Thoracic aorta (tissue), 2 donors: ENCODE measurements at regions not wholly inside any gene's neighbourhood (a gene's known extent, or its start where the extent isn't known, plus 50 kb on each side); places are given as distances from the start of the nearest gene placed in this dataset.

Experiments
- ATAC-seq: fragments of 150-250 bp; one replicate; pipeline ENCODE4 v1.8.0; 2017; ENCODE audit warnings: low read depth; ENCODE audit not compliant: insufficient number of reproducible peaks, low FRiP score
- DNase-seq: peaks from one replicate; pipeline ENCODE4 v3.0.0-alpha.2; 2020; ENCODE audit warnings: low spot score
- H3K27ac ChIP-seq, 2 donors: fragments of 200-600 bp; sonication (generic); 1 replicate in 1 of 2; 2 replicates in 1 of 2; pipeline ENCODE4 v1.5.1; 2016; ENCODE audit warnings: mild to moderate bottlenecking in 2 of 2, moderate library complexity in 2 of 2
- H3K27me3 ChIP-seq: fragments of 200-600 bp; sonication (generic); replicated peaks from 2 replicates; pipeline ENCODE4 v1.6.0; 2016; ENCODE audit warnings: mild to moderate bottlenecking; ENCODE audit not compliant: insufficient read depth
- H3K36me3 ChIP-seq: fragments of 200-600 bp; sonication (generic); one replicate; pipeline ENCODE4 v1.5.1; 2016
- H3K4me1 ChIP-seq, 2 donors: fragments of 200-600 bp; sonication (generic); 1 replicate in 1 of 2; 2 replicates in 1 of 2; pipeline versions ENCODE4 v1.5.1 to v1.6.0; 2016; ENCODE audit warnings: low read depth in 2 of 2, mild to moderate bottlenecking in 1 of 2; ENCODE audit not compliant: control insufficient read depth in 1 of 2
- H3K4me3 ChIP-seq: fragments of 200-600 bp; sonication (generic); 2 replicates; pipeline ENCODE4 v1.5.1; 2016; ENCODE audit warnings: mild to moderate bottlenecking
- H3K9me3 ChIP-seq: fragments of 200-600 bp; sonication (generic); 2 replicates; pipeline ENCODE4 v1.5.1; 2016
- TF ChIP-seq, protein P1 (sequence below): fragments of 200-600 bp; sonication (generic); IDR thresholded peaks from one replicate; pipeline ENCODE4 v1.5.1; 2019; ENCODE audit warnings: antibody characterized with exemption

DNA sequence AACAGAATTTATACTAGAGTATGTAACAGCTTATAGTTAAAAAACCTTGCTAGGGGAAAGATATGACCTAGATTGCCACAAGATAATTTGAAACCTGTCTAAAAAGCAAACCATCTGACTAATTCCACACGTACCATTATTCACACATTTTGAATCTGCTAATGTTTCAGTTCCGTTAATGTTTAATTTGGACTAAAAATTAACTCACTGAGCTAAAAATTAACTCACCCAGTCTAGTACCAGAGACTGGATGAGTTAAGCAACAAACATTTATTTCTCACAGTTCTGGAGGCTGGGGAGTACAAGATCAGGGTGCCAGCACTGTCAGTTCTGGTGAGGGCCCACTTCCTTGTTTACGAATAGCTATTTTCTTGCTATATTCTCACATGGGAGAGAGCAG lies 231.5 kb upstream of the DIAPH2 start:
- no peaks in the 10 kb centered on the region for H3K4me1 ChIP-seq
- no peak overlapping the region for H3K4me3 ChIP-seq
- no peaks in the 10 kb centered on the region for H3K27me3 ChIP-seq
- H3K9me3 ChIP-seq, result no peaks in the 10 kb centered on the region
- ATAC-seq (no peak), DNase-seq (no peak)
- no peaks in the 10 kb centered on the region for H3K36me3 ChIP-seq
- no peak overlapping the region for H3K27ac ChIP-seq
- TF ChIP-seq, protein P1, sequence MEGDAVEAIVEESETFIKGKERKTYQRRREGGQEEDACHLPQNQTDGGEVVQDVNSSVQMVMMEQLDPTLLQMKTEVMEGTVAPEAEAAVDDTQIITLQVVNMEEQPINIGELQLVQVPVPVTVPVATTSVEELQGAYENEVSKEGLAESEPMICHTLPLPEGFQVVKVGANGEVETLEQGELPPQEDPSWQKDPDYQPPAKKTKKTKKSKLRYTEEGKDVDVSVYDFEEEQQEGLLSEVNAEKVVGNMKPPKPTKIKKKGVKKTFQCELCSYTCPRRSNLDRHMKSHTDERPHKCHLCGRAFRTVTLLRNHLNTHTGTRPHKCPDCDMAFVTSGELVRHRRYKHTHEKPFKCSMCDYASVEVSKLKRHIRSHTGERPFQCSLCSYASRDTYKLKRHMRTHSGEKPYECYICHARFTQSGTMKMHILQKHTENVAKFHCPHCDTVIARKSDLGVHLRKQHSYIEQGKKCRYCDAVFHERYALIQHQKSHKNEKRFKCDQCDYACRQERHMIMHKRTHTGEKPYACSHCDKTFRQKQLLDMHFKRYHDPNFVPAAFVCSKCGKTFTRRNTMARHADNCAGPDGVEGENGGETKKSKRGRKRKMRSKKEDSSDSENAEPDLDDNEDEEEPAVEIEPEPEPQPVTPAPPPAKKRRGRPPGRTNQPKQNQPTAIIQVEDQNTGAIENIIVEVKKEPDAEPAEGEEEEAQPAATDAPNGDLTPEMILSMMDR, result no peak

DNA sequence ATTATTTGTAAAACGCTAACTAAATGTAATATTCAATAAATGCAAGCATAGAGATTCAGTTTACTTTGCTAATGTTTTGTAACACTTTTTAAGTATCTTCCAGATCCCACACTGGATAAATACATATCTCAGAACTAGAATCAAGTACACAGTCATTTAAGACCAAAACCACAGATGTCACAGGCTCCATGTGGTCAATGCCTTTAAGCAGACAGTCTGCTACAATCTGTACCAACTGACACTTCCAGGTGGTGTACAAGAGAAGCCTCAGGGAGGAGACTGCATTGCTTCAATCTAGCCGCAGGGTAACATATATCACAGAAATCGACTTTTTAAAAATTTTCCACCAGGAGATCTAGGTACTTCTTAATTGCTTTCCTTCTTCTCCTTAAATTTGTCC lies 229.6 kb upstream of the DIAPH2 start:
- no peaks in the 10 kb centered on the region for H3K36me3 ChIP-seq
- H3K4me1 ChIP-seq, result no peaks in the 10 kb centered on the region

DNA sequence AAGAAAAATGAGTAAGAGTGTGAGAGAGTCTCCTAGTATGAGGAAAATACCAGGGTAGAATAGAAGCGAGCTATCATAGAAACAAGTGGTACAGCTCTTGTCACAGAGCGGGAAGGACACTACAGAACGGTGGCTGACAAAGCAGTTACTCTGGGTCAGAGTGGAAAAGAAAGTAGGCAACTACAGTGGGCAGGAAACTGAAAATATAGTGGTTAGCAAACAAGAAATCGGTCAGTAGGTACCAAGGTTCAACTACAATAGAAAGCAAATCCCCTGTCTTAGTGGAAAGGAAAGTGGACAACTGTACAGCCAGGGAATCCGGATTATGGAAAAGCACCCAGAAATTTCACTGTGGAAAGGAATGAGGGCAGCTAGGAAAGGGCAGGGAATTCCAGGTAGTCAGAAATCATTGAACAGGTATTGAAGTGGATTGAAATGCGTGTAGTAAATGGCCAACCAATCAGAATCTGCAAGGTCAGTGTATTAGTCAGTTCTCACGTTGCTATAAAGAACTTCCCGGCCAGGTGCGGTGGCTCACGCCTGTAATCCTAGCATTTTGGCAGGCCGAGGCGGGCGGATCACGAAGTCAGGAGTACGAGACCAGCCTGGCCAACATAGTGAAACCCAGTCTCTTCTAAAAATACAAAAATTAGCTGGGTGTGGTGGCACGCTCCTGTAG lies 219.6 kb upstream of the DIAPH2 start:
- no peaks in the 10 kb centered on the region for H3K36me3 ChIP-seq
- H3K9me3 ChIP-seq, result no peaks in the 10 kb centered on the region
- no peaks in the 10 kb centered on the region for H3K4me1 ChIP-seq
- no peak overlapping the region for H3K27ac ChIP-seq
- H3K27me3 ChIP-seq, result no peaks in the 10 kb centered on the region
- TF ChIP-seq, protein P1, result no peak
- DNase-seq (no peak), ATAC-seq (no peak)
- H3K4me3 ChIP-seq, result no peak overlapping the region

More for the DNA sequence above, 229.6 kb upstream of the DIAPH2 start:
- no peak for ATAC-seq
- TF ChIP-seq, protein P1, result no peak
- Histone ChIP-seq H3K9me3 (no peaks in the 10 kb centered on the region), H3K27me3 (no peaks in the 10 kb centered on the region), H3K27ac (no peak overlapping the region), H3K4me3 (no peak overlapping the region)
- DNase-seq, result no peak

DNA sequence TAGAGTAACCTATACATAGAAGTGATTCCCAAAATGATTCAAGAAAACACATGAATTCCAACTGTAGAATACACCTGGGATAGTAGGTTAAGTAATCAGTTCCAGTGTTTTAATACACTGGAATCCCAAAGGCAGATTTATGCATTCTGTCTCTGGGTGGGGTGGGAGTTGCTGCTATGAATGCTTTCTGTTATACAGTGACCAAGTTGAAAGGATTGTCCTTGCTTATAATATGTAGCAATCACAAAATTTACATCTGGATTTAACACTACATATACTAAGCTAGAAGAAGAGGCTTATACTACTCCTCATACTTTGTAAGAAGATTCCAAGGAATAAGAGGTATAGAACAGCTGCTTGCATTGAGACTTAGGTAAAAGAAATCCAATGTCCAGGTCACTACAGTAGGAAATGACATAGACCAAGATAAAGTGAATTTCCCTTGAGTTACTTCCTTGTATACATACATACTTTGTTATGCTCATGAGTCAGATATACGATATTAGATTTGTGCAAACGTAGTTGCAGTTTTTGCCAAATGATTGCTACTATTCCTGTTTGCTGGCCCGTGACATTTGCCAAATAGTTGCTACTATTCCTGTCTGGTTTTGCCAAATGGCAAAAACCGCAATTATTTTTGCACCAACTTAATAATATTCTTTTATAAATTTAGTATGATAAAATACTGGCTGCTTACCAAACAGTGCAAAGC lies 210.5 kb upstream of the DIAPH2 start:
- ATAC-seq, result no peak
- H3K4me1 ChIP-seq, result no peaks in the 10 kb centered on the region
- no peak overlapping the region for H3K27ac ChIP-seq
- H3K27me3 ChIP-seq, result no peaks in the 10 kb centered on the region
- no peak for DNase-seq
- H3K36me3 ChIP-seq, result no peaks in the 10 kb centered on the region
- H3K9me3 ChIP-seq, result no peaks in the 10 kb centered on the region
- TF ChIP-seq, protein P1, result no peak
- H3K4me3 ChIP-seq, result no peak overlapping the region

DNA sequence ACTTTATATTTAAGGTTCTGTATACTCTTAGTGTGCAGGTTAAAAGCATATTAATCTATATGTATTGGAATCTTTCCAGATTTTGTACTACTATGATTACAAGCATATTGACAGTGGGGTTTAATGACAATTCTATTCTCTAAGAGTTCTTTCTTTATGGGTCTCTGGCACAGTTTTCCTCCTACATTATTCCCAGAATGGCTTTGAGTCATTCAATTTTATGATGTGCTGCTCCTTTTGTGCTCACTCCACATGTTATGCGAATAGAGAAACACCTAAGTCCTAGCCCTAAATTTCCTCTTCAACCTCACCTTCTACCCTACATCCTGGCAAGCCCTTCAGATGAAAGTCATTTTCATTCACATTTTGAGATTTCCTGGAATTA lies 209.9 kb upstream of the DIAPH2 start:
- no peaks in the 10 kb centered on the region for H3K4me1 ChIP-seq
- no peaks in the 10 kb centered on the region for H3K36me3 ChIP-seq
- TF ChIP-seq, protein P1, result no peak
- no peak for ATAC-seq
- DNase-seq, result no peak
- H3K4me3 ChIP-seq, result no peak overlapping the region
- no peak overlapping the region for H3K27ac ChIP-seq
- H3K27me3 ChIP-seq, result no peaks in the 10 kb centered on the region
- H3K9me3 ChIP-seq, result no peaks in the 10 kb centered on the region
